HG03139 (cell line): ENCODE measurements at regions not wholly inside any gene's neighbourhood (a gene's known extent, or its start where the extent isn't known, plus 50 kb on each side); places are given as distances from the start of the nearest gene placed in this dataset.
"Not testable (repeated sequence)": the region's sequence is repeated elsewhere in the genome, so short reads cannot be mapped to it uniquely, and the experiment has no call there.

Experiments used
- ATAC-seq: cut with Tn5 transposase; IDR thresholded peaks from one replicate; pipeline ENCODE4 v1.9.1; 2021; ENCODE audit not compliant: unreplicated experiment

GRCh38 chrX:43211570-43211969 is 433.6 kb upstream of the PPP1R2C start:
- no peak for ATAC-seq

GRCh38 chrX:43218198-43218597 is 437.9 kb upstream of the MAOA start:
- no peak for ATAC-seq

- ATAC-seq = no peak
Measured at GRCh38 chrX:43224496-43224895, 431.6 kb upstream of the MAOA start.

GRCh38 chrX:43225626-43226328 is 430.3 kb upstream of the MAOA start:
- ATAC-seq = no peak

- no peak for ATAC-seq
Measured at GRCh38 chrX:43238461-43238945, 417.6 kb upstream of the MAOA start.

- no peak for ATAC-seq
Measured at GRCh38 chrX:43239356-43239755, 416.7 kb upstream of the MAOA start.

- no peak for ATAC-seq
Measured at GRCh38 chrX:43255596-43255995, 400.5 kb upstream of the MAOA start.

GRCh38 chrX:43266487-43266886 is 389.6 kb upstream of the MAOA start:
- no peak for ATAC-seq

GRCh38 chrX:43267652-43268051 is 388.4 kb upstream of the MAOA start:
- no peak for ATAC-seq

- no peak for ATAC-seq
Measured at GRCh38 chrX:43269201-43269600, 386.9 kb upstream of the MAOA start.

GRCh38 chrX:43277879-43278278 is 378.2 kb upstream of the MAOA start:
- ATAC-seq = no peak

GRCh38 chrX:43278440-43278839 is 377.7 kb upstream of the MAOA start:
- no peak for ATAC-seq

GRCh38 chrX:43279341-43279808 is 376.7 kb upstream of the MAOA start:
- no peak for ATAC-seq

GRCh38 chrX:43283187-43283586 is 372.9 kb upstream of the MAOA start:
- ATAC-seq = no peak

GRCh38 chrX:43311625-43312024 is 344.5 kb upstream of the MAOA start:
- ATAC-seq = not testable (repeated sequence)

- no peak for ATAC-seq
Measured at GRCh38 chrX:43313035-43313434, 343.1 kb upstream of the MAOA start.

- no peak for ATAC-seq
Measured at GRCh38 chrX:43314525-43314924, 341.6 kb upstream of the MAOA start.

- no peak for ATAC-seq
Measured at GRCh38 chrX:43315622-43316021, 340.5 kb upstream of the MAOA start.

- ATAC-seq = no peak
Measured at GRCh38 chrX:43316146-43316545, 340.0 kb upstream of the MAOA start.

GRCh38 chrX:43317378-43317777 is 338.7 kb upstream of the MAOA start:
- ATAC-seq = no peak

- no peak for ATAC-seq
Measured at GRCh38 chrX:43328358-43328946, 327.6 kb upstream of the MAOA start.

GRCh38 chrX:43333543-43333942 is 322.6 kb upstream of the MAOA start:
- no peak for ATAC-seq

GRCh38 chrX:43345166-43345565 is 310.9 kb upstream of the MAOA start:
- ATAC-seq = no peak
